ENCODE measurements at regions not wholly inside any gene's neighbourhood (a gene's known extent, or its start where the extent isn't known, plus 50 kb on each side); places are given as distances from the start of the nearest gene placed in this dataset.

GRCh38 chr5:5638211-5638610 lies 215.7 kb downstream of the ICE1 start:
- H3K4me1 ChIP-seq (replicated peaks in 1 of 2): peaks cover 7 to 18% of the 10 kb centered on the region in 2 donors
- intact Hi-C loops (cut with DNase I): no loop called here
- no peaks in the 10 kb centered on the region for H3K36me3 ChIP-seq (replicated peaks in 1 of 2)
- H3K9me3 ChIP-seq (replicated peaks in 1 of 3): no peaks in the 10 kb centered on the region
- H3K4me3 ChIP-seq: no peak overlapping the region
- no peaks in the 10 kb centered on the region for H3K27me3 ChIP-seq
- WGBS, 4 donors: 9 to 20% (median 14%) methylated on average over 4 of the region's 4 CpGs
- peak in 6 of 7 donors; percentile 55 to 81 (median 66) for DNase-seq
- TF ChIP-seq CTCF (IDR thresholded peaks at IDR 0.05): no peak
- H3K27ac ChIP-seq: peak overlapping the region in 3 of 5 donors; percentile 38 to 82 (median 70)

- Histone ChIP-seq H3K4me1 (replicated peaks in 1 of 2) (peaks cover 7 to 18% of the 10 kb centered on the region in 2 donors), H3K27me3 (no peaks in the 10 kb centered on the region), H3K4me3 (no peak overlapping the region), H3K36me3 (replicated peaks in 1 of 2) (no peaks in the 10 kb centered on the region), H3K27ac (peak overlapping the region in 1 of 5 donors; percentile 70), H3K9me3 (replicated peaks in 1 of 3) (no peaks in the 10 kb centered on the region)
- no peak for DNase-seq
- 42 to 50% (median 44%) methylated on average over 2 of the region's 2 CpGs for WGBS, 4 donors
- intact Hi-C loops (cut with DNase I): no loop called here
- no peak for TF ChIP-seq POLR2A (IDR thresholded peaks at IDR 0.05)
- no peak for TF ChIP-seq CTCF (IDR thresholded peaks at IDR 0.05)
Measured at GRCh38 chr5:5637173-5637572, 214.7 kb downstream of the ICE1 start.

GRCh38 chr5:5634817-5635216 lies 212.3 kb downstream of the ICE1 start:
- H3K27ac ChIP-seq: no peak overlapping the region
- no peaks in the 10 kb centered on the region for H3K36me3 ChIP-seq (replicated peaks in 1 of 2)
- H3K27me3 ChIP-seq: no peaks in the 10 kb centered on the region
- DNase-seq: no peak
- no peaks in the 10 kb centered on the region for H3K9me3 ChIP-seq (replicated peaks in 1 of 3)
- no peak for TF ChIP-seq CTCF (IDR thresholded peaks at IDR 0.05)
- TF ChIP-seq POLR2A (IDR thresholded peaks at IDR 0.05): no peak
- no peak overlapping the region for H3K4me3 ChIP-seq
- intact Hi-C loops (cut with DNase I): no loop called here
- peaks cover 7 to 18% of the 10 kb centered on the region in 2 donors for H3K4me1 ChIP-seq (replicated peaks in 1 of 2)
- WGBS, 4 donors: 55 to 76% (median 69%) methylated on average over 4 of the region's 4 CpGs

- DNase-seq: no peak
- Histone ChIP-seq H3K27me3 (no peaks in the 10 kb centered on the region), H3K36me3 (replicated peaks in 1 of 2) (no peaks in the 10 kb centered on the region), H3K4me3 (no peak overlapping the region), H3K27ac (no peak overlapping the region), H3K4me1 (replicated peaks in 1 of 2) (peaks cover 7 to 12% of the 10 kb centered on the region in 2 donors), H3K9me3 (replicated peaks in 1 of 3) (no peaks in the 10 kb centered on the region)
- intact Hi-C loops (cut with DNase I): no loop called here
- 83 to 92% (median 89%) methylated on average over 4 of the region's 4 CpGs for WGBS, 4 donors
- TF ChIP-seq POLR2A (IDR thresholded peaks at IDR 0.05) (no peak), CTCF (IDR thresholded peaks at IDR 0.05) (no peak)
Measured at GRCh38 chr5:5633579-5633978, 211.1 kb downstream of the ICE1 start.

All from adrenal gland (tissue), 9 donors.